SU-DHL-6 (cell line): ENCODE measurements at regions not wholly inside any gene's neighbourhood (a gene's known extent, or its start where the extent isn't known, plus 50 kb on each side); places are given as distances from the start of the nearest gene placed in this dataset.

ENCODE experiments used
- H2AFZ ChIP-seq: fragments of 200-600 bp; sonication (generic); 2 replicates; pipeline ENCODE4 v1.6.1; 2014; ENCODE audit warnings: low read depth, mild to moderate bottlenecking, moderate library complexity, mixed read lengths, antibody characterized with exemption, low read length; ENCODE audit not compliant: severe bottlenecking
- H3F3A ChIP-seq: fragments of 200-600 bp; shearing (Covaris generic); 2 replicates; pipeline ENCODE4 v1.6.0; 2016; ENCODE audit warnings: antibody characterized with exemption, mild to moderate bottlenecking; ENCODE audit not compliant: insufficient read depth
- H3K27ac ChIP-seq: fragments of 200-600 bp; sonication (generic); 2 replicates; pipeline ENCODE4 v1.5.1; 2016; ENCODE audit warnings: low read depth, mild to moderate bottlenecking, low read length, moderate library complexity, mixed read lengths
- H3K27me3 ChIP-seq: fragments of 200-600 bp; sonication (generic), shearing (Covaris generic); 2 replicates; pipeline ENCODE4 v1.6.0; 2014; ENCODE audit warnings: mild to moderate bottlenecking, low read length
- H3K36me3 ChIP-seq: fragments of 200-600 bp; sonication (generic); 2 replicates; pipeline ENCODE4 v1.6.1; 2014; ENCODE audit warnings: mild to moderate bottlenecking, low read length, mixed read lengths
- H3K4me2 ChIP-seq: fragments of 300-600, 200-600 bp; shearing (Covaris generic), sonication (generic); 2 replicates; pipeline ENCODE4 v1.6.0; 2014; ENCODE audit warnings: low read length, low read depth, mild to moderate bottlenecking; ENCODE audit not compliant: poor library complexity, severe bottlenecking
- H3K4me3 ChIP-seq: fragments of 200-600 bp; sonication (generic); 2 replicates; pipeline ENCODE4 v1.5.1; 2014; ENCODE audit warnings: antibody characterized with exemption, low read length, mild to moderate bottlenecking, mixed read lengths; ENCODE audit not compliant: insufficient read depth, poor library complexity, severe bottlenecking
- H3K79me2 ChIP-seq: fragments of 200-600 bp; sonication (generic); 2 replicates; pipeline ENCODE4 v1.6.1; 2014; ENCODE audit warnings: mild to moderate bottlenecking, low read length, moderate library complexity; ENCODE audit not compliant: insufficient read depth
- H3K9ac ChIP-seq: fragments of 200-600 bp; sonication (generic); 2 replicates; pipeline ENCODE4 v1.7.0; 2014; ENCODE audit warnings: mild to moderate bottlenecking, low read length
- H3K9me2 ChIP-seq: fragments of 200-600 bp; sonication (generic); replicated peaks from 2 replicates; pipeline ENCODE4 v1.6.1; 2014; ENCODE audit warnings: low read length; ENCODE audit not compliant: insufficient read depth
- H3K9me3 ChIP-seq: fragments of 200-600 bp; sonication (generic); 2 replicates; pipeline ENCODE4 v1.6.1; 2014; ENCODE audit warnings: low read length, mixed read lengths; ENCODE audit not compliant: insufficient read depth
- H4K20me1 ChIP-seq: fragments of 200-600 bp; sonication (generic); 2 replicates; pipeline ENCODE4 v1.6.1; 2014; ENCODE audit warnings: low read depth, mild to moderate bottlenecking, antibody characterized with exemption, low read length, moderate library complexity, mixed read lengths
- CTCF ChIP-seq: fragments of 200-600 bp; sonication (generic); IDR thresholded peaks from one replicate; pipeline ENCODE4 v1.5.1; 2017; ENCODE audit warnings: antibody characterized with exemption, mild to moderate bottlenecking, low read length, moderate library complexity; ENCODE audit not compliant: insufficient read depth, poor library complexity, severe bottlenecking
- EZH2phosphoT487 ChIP-seq: fragments of 200-600 bp; sonication (generic), shearing (Covaris generic); conservative IDR thresholded peaks from 2 replicates; pipeline ENCODE4 v1.6.1; 2018; ENCODE audit warnings: mild to moderate bottlenecking, antibody characterized with exemption, low read length, moderate library complexity, mixed read lengths

- H3K79me2 ChIP-seq: no peaks in the 10 kb centered on the region
These were observed 426.4 kb upstream of the CPEB2 start for GRCh38 chr4:14575919-14576318.

DNA sequence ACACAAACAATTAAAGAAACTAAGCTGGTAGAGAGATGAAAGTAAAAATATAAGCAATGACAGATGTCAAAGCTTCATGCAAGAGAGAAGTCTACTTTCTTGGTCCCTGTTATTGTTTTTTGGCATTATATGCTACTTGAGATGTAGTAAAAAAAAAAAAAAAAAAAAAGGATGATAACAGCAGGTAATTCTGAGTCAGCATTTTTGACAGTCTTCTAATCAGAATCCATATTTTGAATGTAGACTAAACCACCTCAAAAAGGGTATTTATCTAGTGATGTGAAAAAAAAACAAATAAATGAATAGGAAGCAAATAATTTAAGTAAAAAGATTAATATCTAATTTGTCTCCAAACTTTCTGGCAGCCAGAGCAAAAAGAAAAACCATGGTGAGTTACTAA lies 422.2 kb upstream of the CPEB2 start:
- no peak overlapping the region for H3K27ac ChIP-seq
- no peaks in the 10 kb centered on the region for H3K36me3 ChIP-seq
- H2AFZ ChIP-seq: no peak overlapping the region
- H3K9ac ChIP-seq: no peak overlapping the region
- TF ChIP-seq CTCF (no peak), EZH2phosphoT487 (no peak)
- no peak overlapping the region for H3K4me2 ChIP-seq
- H3K4me3 ChIP-seq: no peak overlapping the region
- H3K27me3 ChIP-seq: no peaks in the 10 kb centered on the region
- no peaks in the 10 kb centered on the region for H3K9me2 ChIP-seq
- no peaks in the 10 kb centered on the region for H3F3A ChIP-seq
- no peaks in the 10 kb centered on the region for H3K79me2 ChIP-seq
- no peaks in the 10 kb centered on the region for H4K20me1 ChIP-seq
- H3K9me3 ChIP-seq: 0 out of 2 replicates have a peak, but pooled peaks cover 5% of the 10 kb centered on the region

More at GRCh38 chr4:14575919-14576318, 426.4 kb upstream of the CPEB2 start:
- Histone ChIP-seq H4K20me1 (no peaks in the 10 kb centered on the region), H3K4me3 (no peak overlapping the region), H3F3A (no peaks in the 10 kb centered on the region), H3K4me2 (no peak overlapping the region), H3K9me2 (no peaks in the 10 kb centered on the region), H3K9ac (no peak overlapping the region), H3K36me3 (no peaks in the 10 kb centered on the region), H3K27ac (no peak overlapping the region), H2AFZ (no peak overlapping the region), H3K9me3 (0 out of 2 replicates have a peak, but pooled peaks cover 5% of the 10 kb centered on the region), H3K27me3 (no peaks in the 10 kb centered on the region)
- no peak for TF ChIP-seq CTCF
- TF ChIP-seq EZH2phosphoT487: no peak

DNA sequence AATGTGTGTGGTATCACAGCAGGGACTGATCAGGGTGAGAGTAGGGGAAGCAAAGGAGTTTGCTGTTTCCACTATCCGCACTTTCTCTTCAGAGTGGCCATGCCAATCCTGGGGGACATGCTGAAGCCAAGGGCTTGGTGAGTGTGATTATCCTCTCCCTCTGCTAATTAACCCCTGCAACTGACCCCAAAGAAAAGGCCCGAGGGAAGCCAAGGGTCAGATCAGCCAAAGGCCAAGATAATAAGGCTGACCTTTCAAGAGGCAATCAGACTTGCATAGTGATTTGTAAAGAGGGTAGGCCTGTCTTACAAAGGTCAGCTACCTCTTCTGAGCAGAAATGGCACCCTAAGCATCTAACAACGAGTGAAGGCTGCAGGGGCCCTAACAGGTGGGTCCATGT lies 420.5 kb upstream of the CPEB2 start:
- H3K9me3 ChIP-seq: no peaks in the 10 kb centered on the region
- no peak for TF ChIP-seq EZH2phosphoT487
- TF ChIP-seq CTCF: no peak

GRCh38 chr4:14582677-14583076 lies 419.6 kb upstream of the CPEB2 start:
- no peak overlapping the region for H3K4me2 ChIP-seq
- H3K36me3 ChIP-seq: no peaks in the 10 kb centered on the region
- H3K27ac ChIP-seq: no peak overlapping the region
- no peaks in the 10 kb centered on the region for H3K79me2 ChIP-seq
- H2AFZ ChIP-seq: no peak overlapping the region
- H3K4me3 ChIP-seq: no peak overlapping the region
- TF ChIP-seq EZH2phosphoT487: no peak
- no peak for TF ChIP-seq CTCF
- no peaks in the 10 kb centered on the region for H3F3A ChIP-seq
- H4K20me1 ChIP-seq: no peaks in the 10 kb centered on the region
- no peak overlapping the region for H3K9ac ChIP-seq
- H3K9me2 ChIP-seq: no peaks in the 10 kb centered on the region
- no peaks in the 10 kb centered on the region for H3K27me3 ChIP-seq
- no peaks in the 10 kb centered on the region for H3K9me3 ChIP-seq

More for the DNA sequence above, 420.5 kb upstream of the CPEB2 start:
- Histone ChIP-seq H3K27ac (no peak overlapping the region), H3K4me2 (no peak overlapping the region), H3K79me2 (no peaks in the 10 kb centered on the region), H3K9ac (no peak overlapping the region), H2AFZ (no peak overlapping the region), H3K9me2 (no peaks in the 10 kb centered on the region), H3K4me3 (no peak overlapping the region), H3K27me3 (no peaks in the 10 kb centered on the region), H3K36me3 (no peaks in the 10 kb centered on the region), H3F3A (no peaks in the 10 kb centered on the region), H4K20me1 (no peaks in the 10 kb centered on the region)
